ENCODE measurements at regions not wholly inside any gene's neighbourhood (a gene's known extent, or its start where the extent isn't known, plus 50 kb on each side); places are given as distances from the start of the nearest gene placed in this dataset.

DNA sequence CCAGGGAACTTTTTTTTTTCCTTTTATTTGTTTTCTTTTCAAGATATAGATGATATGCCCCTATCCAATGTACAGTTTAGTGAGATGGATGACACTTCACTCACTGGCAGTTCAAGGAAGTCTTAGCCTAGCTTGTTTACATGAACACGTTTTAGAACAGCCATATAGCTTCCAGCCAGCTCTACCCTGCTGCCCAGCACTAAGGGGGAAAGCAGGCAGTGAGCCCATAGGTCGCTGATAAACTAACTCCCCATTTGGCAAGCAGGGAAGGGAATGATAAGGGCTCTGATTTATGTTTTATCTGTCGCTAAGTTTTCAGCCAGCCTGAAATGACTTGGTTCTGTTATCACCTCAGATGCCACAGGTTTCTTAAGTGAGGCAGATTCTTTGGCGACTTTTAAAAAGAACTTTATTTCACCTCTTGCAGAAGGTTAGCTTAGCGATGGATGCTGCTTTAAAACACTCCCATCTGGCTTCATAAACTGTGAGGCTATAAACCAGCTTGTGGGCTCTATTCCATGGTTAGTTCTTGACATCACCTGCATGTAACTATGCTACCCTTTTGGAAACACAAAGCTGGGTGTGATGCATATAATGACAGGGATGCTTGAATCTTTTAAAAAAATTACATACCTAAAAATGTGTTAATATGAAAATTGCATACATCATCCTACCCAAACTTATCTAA lies 348.4 kb downstream of the FBXO8 start:
- no peaks in the 10 kb centered on the region for H3K27me3 ChIP-seq (ENCODE audit: control insufficient read depth, insufficient read depth, low read length)
- TF ChIP-seq, protein P1, sequence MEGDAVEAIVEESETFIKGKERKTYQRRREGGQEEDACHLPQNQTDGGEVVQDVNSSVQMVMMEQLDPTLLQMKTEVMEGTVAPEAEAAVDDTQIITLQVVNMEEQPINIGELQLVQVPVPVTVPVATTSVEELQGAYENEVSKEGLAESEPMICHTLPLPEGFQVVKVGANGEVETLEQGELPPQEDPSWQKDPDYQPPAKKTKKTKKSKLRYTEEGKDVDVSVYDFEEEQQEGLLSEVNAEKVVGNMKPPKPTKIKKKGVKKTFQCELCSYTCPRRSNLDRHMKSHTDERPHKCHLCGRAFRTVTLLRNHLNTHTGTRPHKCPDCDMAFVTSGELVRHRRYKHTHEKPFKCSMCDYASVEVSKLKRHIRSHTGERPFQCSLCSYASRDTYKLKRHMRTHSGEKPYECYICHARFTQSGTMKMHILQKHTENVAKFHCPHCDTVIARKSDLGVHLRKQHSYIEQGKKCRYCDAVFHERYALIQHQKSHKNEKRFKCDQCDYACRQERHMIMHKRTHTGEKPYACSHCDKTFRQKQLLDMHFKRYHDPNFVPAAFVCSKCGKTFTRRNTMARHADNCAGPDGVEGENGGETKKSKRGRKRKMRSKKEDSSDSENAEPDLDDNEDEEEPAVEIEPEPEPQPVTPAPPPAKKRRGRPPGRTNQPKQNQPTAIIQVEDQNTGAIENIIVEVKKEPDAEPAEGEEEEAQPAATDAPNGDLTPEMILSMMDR (IDR thresholded peaks at IDR 0.05; ENCODE audit: low read depth, low read length), result no peak
- H3K4me3 ChIP-seq (ENCODE audit: low read depth, low read length), result no peak overlapping the region
- no peak overlapping the region for H3K27ac ChIP-seq (ENCODE audit: low read depth, low read length)
- no peaks in the 10 kb centered on the region for H3K9me3 ChIP-seq (ENCODE audit: control insufficient read depth, insufficient read depth, low read length)
- ChIA-PET POLR2A (no interaction called here), CTCF (interaction anchor here (1.2 to 1.4 kb wide), 2 partner anchors 54 to 429 kb away, joined by 3 read pairs; no protein-coding TSS in a partner anchor)
- DNase-seq (ENCODE audit: low read depth, low spot score), result no peak

DNA sequence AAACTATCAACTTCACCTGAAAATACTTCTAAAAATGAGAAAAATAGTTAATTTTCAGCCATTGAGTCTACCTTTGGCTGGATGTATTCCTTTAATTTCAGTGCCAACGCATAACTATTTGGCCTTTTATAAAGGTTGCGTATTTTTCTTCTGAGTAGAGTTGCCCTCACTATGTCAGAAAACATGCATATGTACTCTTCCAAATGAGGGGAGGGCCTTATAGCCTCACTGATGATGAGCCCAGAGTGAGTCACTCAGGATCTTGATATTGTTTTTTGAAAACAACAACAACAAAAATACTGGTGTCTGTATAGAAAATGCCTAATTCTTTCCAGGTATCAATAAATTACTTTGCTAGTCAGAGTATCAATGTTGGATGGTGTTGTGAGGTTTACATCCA lies 349.3 kb downstream of the FBXO8 start:
- ChIA-PET POLR2A (no interaction called here), CTCF (no interaction called here)
- H3K9me3 ChIP-seq (ENCODE audit: control insufficient read depth, insufficient read depth, low read length), result no peaks in the 10 kb centered on the region
- H3K27ac ChIP-seq (ENCODE audit: low read depth, low read length), result no peak overlapping the region
- TF ChIP-seq, protein P1 (IDR thresholded peaks at IDR 0.05; ENCODE audit: low read depth, low read length), result no peak
- H3K4me3 ChIP-seq (ENCODE audit: low read depth, low read length), result no peak overlapping the region
- no peaks in the 10 kb centered on the region for H3K27me3 ChIP-seq (ENCODE audit: control insufficient read depth, insufficient read depth, low read length)
- DNase-seq (ENCODE audit: low read depth, low spot score), result no peak

DNA sequence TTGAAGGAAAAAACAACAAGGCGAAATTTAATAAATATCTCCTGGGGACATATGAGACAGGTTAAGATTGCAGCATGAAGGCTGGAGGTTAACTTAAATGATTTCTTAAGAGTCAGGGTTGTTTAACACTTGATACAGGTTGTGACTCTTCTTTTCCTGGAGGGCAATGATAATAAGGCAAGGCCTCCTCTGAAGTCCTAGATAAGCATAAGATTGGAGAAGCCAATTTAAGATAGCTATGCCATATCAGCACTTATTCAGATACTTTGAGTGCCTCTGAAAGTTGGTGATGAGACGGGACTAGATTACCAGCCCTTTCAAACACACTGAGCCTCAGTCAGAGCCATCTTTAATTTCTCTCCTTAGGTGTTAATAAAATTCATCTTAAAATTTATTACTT lies 350.8 kb downstream of the FBXO8 start:
- H3K27ac ChIP-seq (ENCODE audit: low read depth, low read length), result no peak overlapping the region
- ChIA-PET POLR2A (no interaction called here), CTCF (interaction anchor here (0.7 kb wide), 1 partner anchor 58 kb away, joined by 3 read pairs; no protein-coding TSS in a partner anchor)
- H3K9me3 ChIP-seq (ENCODE audit: control insufficient read depth, insufficient read depth, low read length), result no peaks in the 10 kb centered on the region
- no peak for DNase-seq (ENCODE audit: low read depth, low spot score)
- TF ChIP-seq, protein P1 (IDR thresholded peaks at IDR 0.05; ENCODE audit: low read depth, low read length), result no peak
- no peaks in the 10 kb centered on the region for H3K27me3 ChIP-seq (ENCODE audit: control insufficient read depth, insufficient read depth, low read length)
- H3K4me3 ChIP-seq (ENCODE audit: low read depth, low read length), result no peak overlapping the region

DNA sequence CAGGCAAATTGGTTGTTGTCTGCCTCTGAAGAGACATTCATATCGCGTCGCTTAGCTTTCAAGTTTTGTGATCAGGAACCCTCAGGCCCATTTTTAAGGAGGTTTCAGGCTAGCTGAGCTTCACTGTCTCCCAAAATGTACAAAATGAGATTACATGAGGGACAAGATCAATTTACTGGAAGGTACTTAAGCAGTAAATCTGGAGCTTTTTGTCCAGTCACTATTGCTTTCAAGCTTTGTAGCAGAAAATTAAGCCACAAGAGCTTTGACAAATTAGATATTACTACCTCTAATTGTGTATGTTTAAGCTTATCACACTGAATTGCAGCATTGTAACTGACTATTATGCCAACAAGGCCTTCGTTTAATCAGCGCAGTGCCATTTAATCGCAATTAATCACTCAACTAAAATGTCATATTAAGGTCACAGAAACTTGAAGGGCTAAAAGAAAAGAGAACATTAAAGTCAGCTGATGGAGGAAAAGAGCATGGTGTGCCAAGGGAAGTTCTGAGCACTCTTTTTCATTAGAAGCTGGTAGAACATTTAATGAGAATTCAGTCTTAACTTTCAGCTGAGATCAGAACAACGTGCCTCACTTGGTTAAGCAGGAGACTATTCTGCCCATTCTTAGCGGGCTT lies 353.0 kb downstream of the FBXO8 start:
- no peak for DNase-seq (ENCODE audit: low read depth, low spot score)
- ChIA-PET CTCF (no interaction called here), POLR2A (no interaction called here)
- no peaks in the 10 kb centered on the region for H3K27me3 ChIP-seq (ENCODE audit: control insufficient read depth, insufficient read depth, low read length)
- H3K9me3 ChIP-seq (ENCODE audit: control insufficient read depth, insufficient read depth, low read length), result no peaks in the 10 kb centered on the region
- no peak overlapping the region for H3K27ac ChIP-seq (ENCODE audit: low read depth, low read length)
- TF ChIP-seq, protein P1 (IDR thresholded peaks at IDR 0.05; ENCODE audit: low read depth, low read length), result no peak
- no peak overlapping the region for H3K4me3 ChIP-seq (ENCODE audit: low read depth, low read length)

DNA sequence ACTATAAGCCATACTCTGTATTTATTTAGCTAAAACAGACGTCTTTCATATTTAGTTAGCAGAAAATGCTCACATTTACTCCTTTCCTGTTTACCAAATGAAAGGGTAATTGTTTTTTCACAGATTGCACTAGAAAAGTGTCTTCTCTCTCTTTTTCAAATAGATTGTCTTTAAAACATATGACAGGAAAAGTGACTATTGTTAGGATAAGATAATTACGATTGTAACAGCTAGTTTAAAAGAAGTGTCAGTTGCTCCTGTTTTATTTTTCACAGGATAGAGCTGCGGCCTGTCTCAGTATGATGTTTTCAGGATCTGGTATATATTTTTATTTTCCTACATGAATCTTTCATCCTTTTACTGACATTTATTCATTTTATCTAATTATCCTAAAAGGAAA lies 353.5 kb downstream of the FBXO8 start:
- ChIA-PET CTCF (no interaction called here), POLR2A (no interaction called here)

More for the DNA sequence above, 353.5 kb downstream of the FBXO8 start:
- H3K27ac ChIP-seq (ENCODE audit: low read depth, low read length), result no peak overlapping the region
- TF ChIP-seq, protein P1 (IDR thresholded peaks at IDR 0.05; ENCODE audit: low read depth, low read length), result no peak
- no peak for DNase-seq (ENCODE audit: low read depth, low spot score)
- no peaks in the 10 kb centered on the region for H3K9me3 ChIP-seq (ENCODE audit: control insufficient read depth, insufficient read depth, low read length)
- H3K4me3 ChIP-seq (ENCODE audit: low read depth, low read length), result no peak overlapping the region
- H3K27me3 ChIP-seq (ENCODE audit: control insufficient read depth, insufficient read depth, low read length), result no peaks in the 10 kb centered on the region

All from AG04450 (cell line).